HG02970 (cell line): ENCODE measurements at regions not wholly inside any gene's neighbourhood (a gene's known extent, or its start where the extent isn't known, plus 50 kb on each side); places are given as distances from the start of the nearest gene placed in this dataset.

Experiments used
- ATAC-seq: cut with Tn5 transposase; IDR thresholded peaks from one replicate; pipeline ENCODE4 v1.9.1; 2021; ENCODE audit warnings: mild to moderate bottlenecking, moderate library complexity, moderate number of reproducible peaks; ENCODE audit not compliant: unreplicated experiment, low FRiP score

DNA sequence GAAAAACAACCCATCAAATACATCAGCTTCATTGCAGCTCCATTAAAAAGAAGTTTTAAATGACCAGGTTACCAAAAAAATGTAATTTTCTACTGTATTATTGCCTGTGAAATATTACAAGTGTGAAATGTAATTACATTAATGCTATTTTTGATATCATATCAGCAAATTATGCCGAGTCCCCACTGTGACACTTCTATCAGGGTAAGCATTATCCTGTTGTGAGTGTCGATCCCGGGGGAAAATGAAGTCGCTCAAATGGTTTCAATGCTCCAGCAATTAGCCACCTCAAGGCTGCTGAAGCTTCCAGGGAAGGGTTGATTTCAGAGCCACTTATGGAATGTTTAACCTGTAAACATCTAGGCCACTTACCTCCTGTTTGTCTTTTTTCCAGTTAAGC lies 70.4 kb downstream of the RCN1 start:
- no peak for ATAC-seq

GRCh38 chr11:32162351-32162750 lies 71.5 kb downstream of the RCN1 start:
- no peak for ATAC-seq

GRCh38 chr11:32162906-32163305 lies 72.0 kb downstream of the RCN1 start:
- no peak for ATAC-seq

GRCh38 chr11:32163557-32163956 lies 72.7 kb downstream of the RCN1 start:
- ATAC-seq: no peak

DNA sequence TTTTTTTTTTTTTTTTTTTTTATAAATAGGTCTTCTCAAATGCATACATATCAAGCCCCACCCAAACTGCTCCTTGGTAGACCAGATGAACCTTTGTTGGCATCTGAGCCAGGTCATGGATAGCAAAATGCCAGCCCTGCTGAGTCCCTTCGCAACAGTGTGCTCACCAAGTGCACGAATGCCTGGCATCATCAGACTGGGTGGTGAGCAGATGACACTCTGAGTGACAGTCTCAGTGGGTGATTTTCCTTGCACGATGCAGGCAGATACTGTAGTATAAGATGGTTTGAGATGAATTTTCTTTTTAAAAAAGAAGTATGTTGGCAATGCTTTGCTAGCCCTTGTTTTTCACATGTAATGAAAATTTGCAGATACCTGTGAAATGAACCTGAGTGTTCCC lies 74.0 kb downstream of the RCN1 start:
- no peak for ATAC-seq

GRCh38 chr11:32168924-32169323 lies 78.0 kb downstream of the RCN1 start:
- no peak for ATAC-seq

- no peak for ATAC-seq
Observed at GRCh38 chr11:32171445-32171844, 80.6 kb downstream of the RCN1 start.

DNA sequence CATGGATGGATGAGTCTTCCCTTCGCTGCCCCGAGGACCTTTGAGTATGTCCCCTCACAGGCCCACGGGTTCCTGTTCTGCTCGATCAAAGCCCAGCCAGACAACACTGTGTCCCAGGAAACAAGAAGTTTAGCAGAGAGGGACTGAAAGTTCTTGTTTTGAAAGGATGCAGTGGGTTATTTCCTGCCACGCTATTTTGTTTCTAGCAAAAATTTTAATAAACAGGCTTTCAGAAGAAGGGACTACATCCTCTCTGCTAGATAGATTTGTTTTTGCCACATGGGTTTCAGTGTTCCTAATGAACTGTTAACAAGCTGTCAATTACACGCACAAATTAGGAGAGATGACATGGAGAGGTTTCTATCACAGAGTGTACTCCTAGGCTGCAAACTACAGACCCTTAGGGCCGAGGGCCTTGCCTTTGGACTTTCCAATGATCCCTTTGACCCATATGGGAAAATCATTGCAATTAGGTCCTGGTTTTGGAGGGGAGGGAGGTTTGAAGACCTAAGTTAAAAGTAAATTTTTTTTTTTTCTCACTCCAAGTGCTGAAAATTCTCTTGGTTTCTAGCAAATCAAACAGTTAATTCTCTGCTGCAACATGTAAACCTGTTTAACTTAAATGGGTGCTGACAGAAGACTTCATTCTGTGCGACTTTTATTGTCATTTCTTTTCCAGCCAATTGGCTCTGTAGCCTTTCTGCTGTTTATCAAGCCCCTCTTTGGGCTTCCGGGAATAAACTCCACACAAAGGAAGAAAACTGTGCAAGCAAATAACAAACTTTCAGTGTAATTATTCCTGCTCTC lies 81.4 kb downstream of the RCN1 start:
- ATAC-seq: no peak

DNA sequence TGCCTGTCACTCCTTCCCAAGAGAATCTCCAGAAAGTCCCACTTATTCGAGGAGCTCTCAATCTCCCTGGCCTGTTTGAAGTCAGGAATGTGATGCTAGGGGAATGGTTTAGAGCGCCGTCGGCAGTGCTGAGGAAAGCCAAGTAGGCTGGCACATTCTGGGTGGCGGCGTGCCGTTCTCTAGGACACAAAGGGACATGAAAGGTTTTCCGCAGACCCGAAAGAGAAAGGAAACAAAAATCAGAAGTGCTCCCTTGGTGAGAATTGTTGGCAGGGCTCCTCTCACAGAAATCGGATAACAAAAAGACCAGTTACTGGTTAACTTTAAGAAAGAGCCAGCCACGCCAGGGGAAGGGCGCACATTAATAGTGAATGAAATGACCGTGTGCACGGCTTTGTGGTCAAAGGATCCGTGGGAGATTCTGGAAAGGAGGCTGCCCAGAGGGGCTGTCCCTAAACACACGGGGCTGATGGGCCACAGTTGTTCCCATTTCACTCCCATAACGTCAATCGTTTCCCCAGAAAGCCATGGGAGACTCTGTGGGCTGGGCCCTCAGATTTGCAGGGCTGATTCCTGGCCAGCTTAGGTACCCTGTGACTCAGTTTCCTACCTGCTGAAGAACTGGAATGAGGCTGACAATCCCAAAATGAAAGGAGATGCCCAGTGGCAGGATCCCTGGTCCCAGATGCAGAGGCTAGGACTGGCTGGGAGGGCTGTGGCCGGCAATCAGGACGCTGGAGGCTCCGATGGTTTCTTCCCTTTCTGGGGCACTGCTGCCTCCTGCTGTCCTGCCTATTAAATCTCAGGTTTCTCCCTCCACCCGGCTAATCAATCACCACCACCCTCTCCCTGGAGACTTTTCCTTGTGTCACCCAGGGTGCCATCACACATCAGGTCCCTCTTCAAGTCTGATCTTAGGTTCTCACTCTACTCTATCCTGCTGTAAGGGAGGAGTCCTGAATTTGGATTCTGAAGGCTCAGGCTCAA lies 82.3 kb downstream of the RCN1 start:
- ATAC-seq: no peak

DNA sequence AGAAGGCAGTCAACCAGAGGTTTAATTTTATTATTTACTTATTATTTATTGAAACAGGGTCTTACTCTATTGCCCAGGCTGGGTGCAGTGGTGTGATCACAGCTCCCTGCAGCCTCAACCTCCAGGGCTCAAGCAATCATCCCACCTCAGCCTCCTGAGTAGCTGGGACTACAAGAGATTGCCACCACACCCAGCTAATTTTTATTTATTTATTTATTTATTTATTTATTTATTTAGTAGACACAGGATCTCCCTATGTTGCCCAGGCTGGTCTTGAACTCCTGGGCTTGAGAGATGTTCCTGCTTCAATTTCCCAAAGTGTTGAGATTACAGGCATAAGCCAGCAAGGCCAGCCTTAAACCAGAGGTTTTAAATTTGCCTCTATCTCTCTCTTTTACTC lies 83.1 kb downstream of the RCN1 start:
- ATAC-seq: no peak

GRCh38 chr11:32176223-32176934 lies 85.5 kb downstream of the RCN1 start:
- peak; percentile 60 for ATAC-seq

DNA sequence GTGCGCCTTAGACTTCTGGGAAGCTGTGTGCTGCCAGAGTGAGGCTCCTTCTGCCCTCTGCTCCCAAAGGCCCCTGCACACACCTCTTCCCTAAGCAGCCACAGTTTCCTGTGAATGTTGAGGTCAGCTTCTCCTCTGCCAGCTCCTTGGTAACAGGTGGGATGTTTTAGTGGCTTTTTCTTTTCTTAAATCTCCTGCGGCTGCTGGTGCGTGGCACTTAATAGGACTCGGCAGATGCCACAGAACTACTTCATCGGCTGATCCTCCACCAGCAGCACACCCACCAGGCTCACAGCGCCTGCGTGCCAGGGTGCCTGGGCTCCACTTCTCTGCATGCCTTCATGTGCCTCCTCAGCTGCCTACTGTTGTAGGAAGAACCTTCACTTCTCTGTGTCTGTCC lies 87.8 kb downstream of the RCN1 start:
- ATAC-seq: no peak

GRCh38 chr11:32183512-32183911 lies 92.6 kb downstream of the RCN1 start:
- no peak for ATAC-seq

- no peak for ATAC-seq
Observed at GRCh38 chr11:32184041-32184722, 93.3 kb downstream of the RCN1 start.

- ATAC-seq: no peak
Observed at GRCh38 chr11:32184723-32185376, 94.0 kb downstream of the RCN1 start.

- no peak for ATAC-seq
Observed at GRCh38 chr11:32186118-32186517, 95.2 kb downstream of the RCN1 start.

DNA sequence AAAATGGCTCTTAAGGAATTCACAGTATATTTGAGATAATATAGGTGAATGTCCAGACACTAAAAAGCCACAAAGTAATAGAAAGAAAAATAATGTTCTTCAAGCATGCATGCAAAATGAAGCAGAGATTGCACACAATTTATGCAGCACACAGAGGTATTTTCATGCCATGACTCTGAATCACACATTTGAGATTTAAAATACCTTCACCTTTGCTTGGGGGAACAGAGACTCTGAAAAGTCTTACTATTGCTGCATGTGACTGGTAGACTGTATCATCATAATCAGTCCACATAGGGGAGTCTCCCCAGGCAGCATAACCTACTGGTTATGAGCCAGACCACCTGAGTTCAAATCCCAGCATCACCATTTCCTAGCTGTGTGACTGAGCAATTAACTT lies 96.2 kb downstream of the RCN1 start:
- ATAC-seq: no peak

GRCh38 chr11:32188785-32189184 lies 97.9 kb downstream of the RCN1 start:
- ATAC-seq: no peak

GRCh38 chr11:32196137-32196536 lies 105.3 kb downstream of the RCN1 start:
- ATAC-seq: no peak

DNA sequence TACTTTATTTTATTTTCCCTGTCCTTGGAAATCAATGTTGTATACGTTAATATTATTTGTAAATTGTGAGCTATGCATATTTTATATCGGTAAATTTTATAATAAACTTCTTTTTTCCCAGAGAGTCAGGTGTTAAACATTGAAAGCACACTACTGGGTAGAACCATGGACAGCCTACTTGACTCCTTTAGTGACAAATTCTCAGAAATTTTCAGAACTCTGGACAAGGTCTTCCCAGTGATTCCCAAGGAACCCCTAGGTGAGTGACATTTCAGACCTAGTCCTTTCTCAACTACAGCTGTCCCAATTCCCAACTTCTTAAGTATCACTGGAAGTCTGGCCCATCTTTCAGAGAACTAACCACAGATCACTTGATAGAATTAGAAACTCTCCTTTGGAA lies 107.2 kb downstream of the RCN1 start:
- no peak for ATAC-seq
